ENCODE measurements at regions not wholly inside any gene's neighbourhood (a gene's known extent, or its start where the extent isn't known, plus 50 kb on each side); places are given as distances from the start of the nearest gene placed in this dataset.

DNA sequence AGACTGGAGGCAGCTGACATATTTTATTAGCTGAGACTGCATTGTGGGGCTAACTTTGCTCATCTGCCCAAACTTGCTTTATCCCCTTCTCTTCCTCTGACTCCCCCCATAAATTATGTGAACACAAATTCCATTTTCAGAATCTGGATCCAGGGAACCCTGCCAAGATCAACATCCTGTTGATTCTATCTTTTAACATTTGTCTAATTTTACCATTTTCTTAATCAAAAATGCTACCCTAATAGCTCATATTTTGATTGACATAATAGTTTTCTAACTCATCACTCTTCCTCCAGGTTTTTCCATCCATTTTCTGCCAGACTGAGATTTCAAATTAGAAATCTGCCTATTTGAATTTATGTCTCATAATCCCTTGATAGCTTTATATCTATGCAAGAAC is 184.7 kb upstream of the PRSS16 start:
- POLR2A ChIA-PET, result no interaction called here

More for the DNA sequence above, 184.7 kb upstream of the PRSS16 start:
- Mint-ChIP-seq H3K4me3 (no peak overlapping the region), H3K36me3 (no peaks in the 10 kb centered on the region), H3K27ac (no peak overlapping the region), H3K9me3 (no peaks in the 10 kb centered on the region), H3K27me3 (ENCODE audit: low read depth) (no peaks in the 10 kb centered on the region), H3K4me1 (peaks cover 14% of the 10 kb centered on the region)
- no peak for ATAC-seq
- TF ChIP-seq, protein P1, sequence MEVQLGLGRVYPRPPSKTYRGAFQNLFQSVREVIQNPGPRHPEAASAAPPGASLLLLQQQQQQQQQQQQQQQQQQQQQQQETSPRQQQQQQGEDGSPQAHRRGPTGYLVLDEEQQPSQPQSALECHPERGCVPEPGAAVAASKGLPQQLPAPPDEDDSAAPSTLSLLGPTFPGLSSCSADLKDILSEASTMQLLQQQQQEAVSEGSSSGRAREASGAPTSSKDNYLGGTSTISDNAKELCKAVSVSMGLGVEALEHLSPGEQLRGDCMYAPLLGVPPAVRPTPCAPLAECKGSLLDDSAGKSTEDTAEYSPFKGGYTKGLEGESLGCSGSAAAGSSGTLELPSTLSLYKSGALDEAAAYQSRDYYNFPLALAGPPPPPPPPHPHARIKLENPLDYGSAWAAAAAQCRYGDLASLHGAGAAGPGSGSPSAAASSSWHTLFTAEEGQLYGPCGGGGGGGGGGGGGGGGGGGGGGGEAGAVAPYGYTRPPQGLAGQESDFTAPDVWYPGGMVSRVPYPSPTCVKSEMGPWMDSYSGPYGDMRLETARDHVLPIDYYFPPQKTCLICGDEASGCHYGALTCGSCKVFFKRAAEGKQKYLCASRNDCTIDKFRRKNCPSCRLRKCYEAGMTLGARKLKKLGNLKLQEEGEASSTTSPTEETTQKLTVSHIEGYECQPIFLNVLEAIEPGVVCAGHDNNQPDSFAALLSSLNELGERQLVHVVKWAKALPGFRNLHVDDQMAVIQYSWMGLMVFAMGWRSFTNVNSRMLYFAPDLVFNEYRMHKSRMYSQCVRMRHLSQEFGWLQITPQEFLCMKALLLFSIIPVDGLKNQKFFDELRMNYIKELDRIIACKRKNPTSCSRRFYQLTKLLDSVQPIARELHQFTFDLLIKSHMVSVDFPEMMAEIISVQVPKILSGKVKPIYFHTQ (CRISPR knock-in tag; IDR thresholded peaks at IDR 0.05), result no peak
- no peak for TF ChIP-seq SOX15 (CRISPR knock-in tag; IDR thresholded peaks at IDR 0.05)
- TF ChIP-seq, protein P2, sequence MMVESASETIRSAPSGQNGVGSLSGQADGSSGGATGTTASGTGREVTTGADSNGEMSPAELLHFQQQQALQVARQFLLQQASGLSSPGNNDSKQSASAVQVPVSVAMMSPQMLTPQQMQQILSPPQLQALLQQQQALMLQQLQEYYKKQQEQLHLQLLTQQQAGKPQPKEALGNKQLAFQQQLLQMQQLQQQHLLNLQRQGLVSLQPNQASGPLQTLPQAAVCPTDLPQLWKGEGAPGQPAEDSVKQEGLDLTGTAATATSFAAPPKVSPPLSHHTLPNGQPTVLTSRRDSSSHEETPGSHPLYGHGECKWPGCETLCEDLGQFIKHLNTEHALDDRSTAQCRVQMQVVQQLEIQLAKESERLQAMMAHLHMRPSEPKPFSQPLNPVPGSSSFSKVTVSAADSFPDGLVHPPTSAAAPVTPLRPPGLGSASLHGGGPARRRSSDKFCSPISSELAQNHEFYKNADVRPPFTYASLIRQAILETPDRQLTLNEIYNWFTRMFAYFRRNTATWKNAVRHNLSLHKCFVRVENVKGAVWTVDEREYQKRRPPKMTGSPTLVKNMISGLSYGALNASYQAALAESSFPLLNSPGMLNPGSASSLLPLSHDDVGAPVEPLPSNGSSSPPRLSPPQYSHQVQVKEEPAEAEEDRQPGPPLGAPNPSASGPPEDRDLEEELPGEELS (CRISPR knock-in tag; IDR thresholded peaks at IDR 0.05), result no peak
- no peak for TF ChIP-seq MYBL2 (CRISPR knock-in tag; IDR thresholded peaks at IDR 0.05)
- TF ChIP-seq OVOL2 (CRISPR knock-in tag; IDR thresholded peaks at IDR 0.05; ENCODE audit: borderline replicate concordance), result no peak
- no peak for TF ChIP-seq ZNF232 (CRISPR knock-in tag; IDR thresholded peaks at IDR 0.05)
- no peak for TF ChIP-seq IRF1 (CRISPR knock-in tag; IDR thresholded peaks at IDR 0.05)
- no peak for TF ChIP-seq ZNF671 (CRISPR knock-in tag; IDR thresholded peaks at IDR 0.05)
- TF ChIP-seq, protein P3, sequence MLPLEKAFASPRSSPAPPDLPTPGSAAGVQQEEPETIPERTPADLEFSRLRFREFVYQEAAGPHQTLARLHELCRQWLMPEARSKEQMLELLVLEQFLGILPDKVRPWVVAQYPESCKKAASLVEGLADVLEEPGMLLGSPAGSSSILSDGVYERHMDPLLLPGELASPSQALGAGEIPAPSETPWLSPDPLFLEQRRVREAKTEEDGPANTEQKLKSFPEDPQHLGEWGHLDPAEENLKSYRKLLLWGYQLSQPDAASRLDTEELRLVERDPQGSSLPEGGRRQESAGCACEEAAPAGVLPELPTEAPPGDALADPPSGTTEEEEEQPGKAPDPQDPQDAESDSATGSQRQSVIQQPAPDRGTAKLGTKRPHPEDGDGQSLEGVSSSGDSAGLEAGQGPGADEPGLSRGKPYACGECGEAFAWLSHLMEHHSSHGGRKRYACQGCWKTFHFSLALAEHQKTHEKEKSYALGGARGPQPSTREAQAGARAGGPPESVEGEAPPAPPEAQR (CRISPR knock-in tag; IDR thresholded peaks at IDR 0.05), result no peak
- TF ChIP-seq, protein P4, sequence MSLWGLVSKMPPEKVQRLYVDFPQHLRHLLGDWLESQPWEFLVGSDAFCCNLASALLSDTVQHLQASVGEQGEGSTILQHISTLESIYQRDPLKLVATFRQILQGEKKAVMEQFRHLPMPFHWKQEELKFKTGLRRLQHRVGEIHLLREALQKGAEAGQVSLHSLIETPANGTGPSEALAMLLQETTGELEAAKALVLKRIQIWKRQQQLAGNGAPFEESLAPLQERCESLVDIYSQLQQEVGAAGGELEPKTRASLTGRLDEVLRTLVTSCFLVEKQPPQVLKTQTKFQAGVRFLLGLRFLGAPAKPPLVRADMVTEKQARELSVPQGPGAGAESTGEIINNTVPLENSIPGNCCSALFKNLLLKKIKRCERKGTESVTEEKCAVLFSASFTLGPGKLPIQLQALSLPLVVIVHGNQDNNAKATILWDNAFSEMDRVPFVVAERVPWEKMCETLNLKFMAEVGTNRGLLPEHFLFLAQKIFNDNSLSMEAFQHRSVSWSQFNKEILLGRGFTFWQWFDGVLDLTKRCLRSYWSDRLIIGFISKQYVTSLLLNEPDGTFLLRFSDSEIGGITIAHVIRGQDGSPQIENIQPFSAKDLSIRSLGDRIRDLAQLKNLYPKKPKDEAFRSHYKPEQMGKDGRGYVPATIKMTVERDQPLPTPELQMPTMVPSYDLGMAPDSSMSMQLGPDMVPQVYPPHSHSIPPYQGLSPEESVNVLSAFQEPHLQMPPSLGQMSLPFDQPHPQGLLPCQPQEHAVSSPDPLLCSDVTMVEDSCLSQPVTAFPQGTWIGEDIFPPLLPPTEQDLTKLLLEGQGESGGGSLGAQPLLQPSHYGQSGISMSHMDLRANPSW (CRISPR knock-in tag; conservative IDR thresholded peaks at IDR 0.05; ENCODE audit: low read depth), result no peak
- no peak for TF ChIP-seq CREB1 (CRISPR knock-in tag; IDR thresholded peaks at IDR 0.05)
- TF ChIP-seq, protein P5, sequence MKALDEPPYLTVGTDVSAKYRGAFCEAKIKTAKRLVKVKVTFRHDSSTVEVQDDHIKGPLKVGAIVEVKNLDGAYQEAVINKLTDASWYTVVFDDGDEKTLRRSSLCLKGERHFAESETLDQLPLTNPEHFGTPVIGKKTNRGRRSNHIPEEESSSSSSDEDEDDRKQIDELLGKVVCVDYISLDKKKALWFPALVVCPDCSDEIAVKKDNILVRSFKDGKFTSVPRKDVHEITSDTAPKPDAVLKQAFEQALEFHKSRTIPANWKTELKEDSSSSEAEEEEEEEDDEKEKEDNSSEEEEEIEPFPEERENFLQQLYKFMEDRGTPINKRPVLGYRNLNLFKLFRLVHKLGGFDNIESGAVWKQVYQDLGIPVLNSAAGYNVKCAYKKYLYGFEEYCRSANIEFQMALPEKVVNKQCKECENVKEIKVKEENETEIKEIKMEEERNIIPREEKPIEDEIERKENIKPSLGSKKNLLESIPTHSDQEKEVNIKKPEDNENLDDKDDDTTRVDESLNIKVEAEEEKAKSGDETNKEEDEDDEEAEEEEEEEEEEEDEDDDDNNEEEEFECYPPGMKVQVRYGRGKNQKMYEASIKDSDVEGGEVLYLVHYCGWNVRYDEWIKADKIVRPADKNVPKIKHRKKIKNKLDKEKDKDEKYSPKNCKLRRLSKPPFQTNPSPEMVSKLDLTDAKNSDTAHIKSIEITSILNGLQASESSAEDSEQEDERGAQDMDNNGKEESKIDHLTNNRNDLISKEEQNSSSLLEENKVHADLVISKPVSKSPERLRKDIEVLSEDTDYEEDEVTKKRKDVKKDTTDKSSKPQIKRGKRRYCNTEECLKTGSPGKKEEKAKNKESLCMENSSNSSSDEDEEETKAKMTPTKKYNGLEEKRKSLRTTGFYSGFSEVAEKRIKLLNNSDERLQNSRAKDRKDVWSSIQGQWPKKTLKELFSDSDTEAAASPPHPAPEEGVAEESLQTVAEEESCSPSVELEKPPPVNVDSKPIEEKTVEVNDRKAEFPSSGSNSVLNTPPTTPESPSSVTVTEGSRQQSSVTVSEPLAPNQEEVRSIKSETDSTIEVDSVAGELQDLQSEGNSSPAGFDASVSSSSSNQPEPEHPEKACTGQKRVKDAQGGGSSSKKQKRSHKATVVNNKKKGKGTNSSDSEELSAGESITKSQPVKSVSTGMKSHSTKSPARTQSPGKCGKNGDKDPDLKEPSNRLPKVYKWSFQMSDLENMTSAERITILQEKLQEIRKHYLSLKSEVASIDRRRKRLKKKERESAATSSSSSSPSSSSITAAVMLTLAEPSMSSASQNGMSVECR (CRISPR knock-in tag; IDR thresholded peaks at IDR 0.05; ENCODE audit: borderline replicate concordance), result no peak
- no peak for TF ChIP-seq ZNF423 (CRISPR knock-in tag; IDR thresholded peaks at IDR 0.05)
- TF ChIP-seq, protein P6, sequence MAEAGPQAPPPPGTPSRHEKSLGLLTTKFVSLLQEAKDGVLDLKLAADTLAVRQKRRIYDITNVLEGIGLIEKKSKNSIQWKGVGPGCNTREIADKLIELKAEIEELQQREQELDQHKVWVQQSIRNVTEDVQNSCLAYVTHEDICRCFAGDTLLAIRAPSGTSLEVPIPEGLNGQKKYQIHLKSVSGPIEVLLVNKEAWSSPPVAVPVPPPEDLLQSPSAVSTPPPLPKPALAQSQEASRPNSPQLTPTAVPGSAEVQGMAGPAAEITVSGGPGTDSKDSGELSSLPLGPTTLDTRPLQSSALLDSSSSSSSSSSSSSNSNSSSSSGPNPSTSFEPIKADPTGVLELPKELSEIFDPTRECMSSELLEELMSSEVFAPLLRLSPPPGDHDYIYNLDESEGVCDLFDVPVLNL (CRISPR knock-in tag; IDR thresholded peaks at IDR 0.05; ENCODE audit: borderline replicate concordance, low read depth), result no peak
- no peak for TF ChIP-seq ATF3 (CRISPR knock-in tag; conservative IDR thresholded peaks at IDR 0.05)
- no peak for TF ChIP-seq ZNF512 (CRISPR knock-in tag; IDR thresholded peaks at IDR 0.05; ENCODE audit: borderline replicate concordance)
- TF ChIP-seq, protein P7, sequence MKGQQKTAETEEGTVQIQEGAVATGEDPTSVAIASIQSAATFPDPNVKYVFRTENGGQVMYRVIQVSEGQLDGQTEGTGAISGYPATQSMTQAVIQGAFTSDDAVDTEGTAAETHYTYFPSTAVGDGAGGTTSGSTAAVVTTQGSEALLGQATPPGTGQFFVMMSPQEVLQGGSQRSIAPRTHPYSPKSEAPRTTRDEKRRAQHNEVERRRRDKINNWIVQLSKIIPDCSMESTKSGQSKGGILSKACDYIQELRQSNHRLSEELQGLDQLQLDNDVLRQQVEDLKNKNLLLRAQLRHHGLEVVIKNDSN (CRISPR knock-in tag; IDR thresholded peaks at IDR 0.05), result no peak
- no peak for DNase-seq (ENCODE audit: low spot score)
- CTCF ChIA-PET, result no interaction called here

All from WTC11 (cell line).